KG1 (cell line): ENCODE measurements at regions not wholly inside any gene's neighbourhood (a gene's known extent, or its start where the extent isn't known, plus 50 kb on each side); places are given as distances from the start of the nearest gene placed in this dataset.

Experiments
- DNase-seq: peaks from one replicate; lab custom pipeline; 2025; lab: John Stamatoyannopoulos, UW

DNA sequence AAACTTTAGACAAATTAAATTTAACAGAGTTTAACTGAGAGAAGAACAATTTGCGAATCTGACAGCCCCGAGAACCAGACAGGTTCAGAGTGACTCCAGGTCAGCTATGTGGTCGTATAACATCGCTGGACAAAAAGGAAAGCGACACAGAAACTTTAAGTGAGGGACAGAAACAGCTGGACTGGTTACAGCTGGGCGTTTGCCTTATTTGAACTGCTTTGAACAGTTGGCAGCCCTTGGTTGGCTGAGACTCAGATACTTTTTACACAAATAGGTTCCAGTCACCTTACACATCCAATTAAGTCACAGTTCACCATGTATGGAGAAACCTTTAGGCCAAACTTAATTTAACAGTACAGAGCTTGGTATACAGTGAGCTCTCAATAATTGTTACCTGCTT, 436.9 kb downstream of the GUCY1A2 start:
- no peak for DNase-seq

DNA sequence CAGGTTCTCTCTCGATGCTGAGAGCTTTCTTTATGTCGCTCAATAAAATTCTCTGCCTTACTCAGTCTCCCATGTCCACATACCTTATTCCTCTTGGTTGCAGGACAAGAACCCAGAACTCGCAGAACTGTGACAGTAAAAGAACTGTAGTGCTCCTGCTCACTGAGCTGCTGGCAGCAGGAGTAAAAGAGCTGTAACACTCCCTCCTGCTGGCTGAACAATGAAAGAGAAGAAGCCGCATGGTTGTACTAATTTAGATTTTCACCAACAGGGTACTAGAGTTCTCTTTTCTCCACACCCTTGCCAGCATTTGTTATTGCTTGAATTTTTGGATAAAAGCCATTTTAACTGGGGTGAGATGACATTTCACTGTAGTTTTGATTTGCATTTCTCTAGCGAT, 433.2 kb downstream of the GUCY1A2 start:
- DNase-seq = no peak

DNA sequence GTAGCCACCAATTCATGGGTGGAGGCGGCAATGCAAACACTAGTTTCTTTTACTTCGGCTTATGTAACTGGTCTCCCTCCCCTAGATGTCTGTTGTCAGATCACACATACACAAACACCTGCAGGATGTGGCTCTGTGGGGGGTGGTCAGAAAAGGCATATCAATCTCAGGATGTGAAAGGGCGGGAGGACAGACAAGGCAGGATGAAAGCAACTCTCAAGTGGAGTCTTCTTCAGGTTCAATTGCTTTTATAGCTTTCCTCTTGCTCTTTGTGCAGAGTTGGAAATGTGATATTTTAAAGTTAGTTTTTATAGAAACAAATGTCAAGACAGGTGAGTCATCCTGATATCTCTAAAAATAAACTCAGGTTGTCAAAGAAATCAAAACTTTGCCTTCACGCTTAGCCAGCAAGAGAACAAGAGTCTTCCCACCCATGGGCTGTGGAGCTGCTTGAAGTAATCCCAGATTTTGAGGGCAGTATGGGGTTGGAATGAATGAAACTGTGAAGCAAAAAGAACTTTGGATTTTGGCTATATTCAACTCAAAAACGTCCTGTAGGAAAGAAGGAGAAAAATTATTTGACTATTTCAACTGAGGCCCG, 423.4 kb downstream of the GUCY1A2 start:
- no peak for DNase-seq

DNA sequence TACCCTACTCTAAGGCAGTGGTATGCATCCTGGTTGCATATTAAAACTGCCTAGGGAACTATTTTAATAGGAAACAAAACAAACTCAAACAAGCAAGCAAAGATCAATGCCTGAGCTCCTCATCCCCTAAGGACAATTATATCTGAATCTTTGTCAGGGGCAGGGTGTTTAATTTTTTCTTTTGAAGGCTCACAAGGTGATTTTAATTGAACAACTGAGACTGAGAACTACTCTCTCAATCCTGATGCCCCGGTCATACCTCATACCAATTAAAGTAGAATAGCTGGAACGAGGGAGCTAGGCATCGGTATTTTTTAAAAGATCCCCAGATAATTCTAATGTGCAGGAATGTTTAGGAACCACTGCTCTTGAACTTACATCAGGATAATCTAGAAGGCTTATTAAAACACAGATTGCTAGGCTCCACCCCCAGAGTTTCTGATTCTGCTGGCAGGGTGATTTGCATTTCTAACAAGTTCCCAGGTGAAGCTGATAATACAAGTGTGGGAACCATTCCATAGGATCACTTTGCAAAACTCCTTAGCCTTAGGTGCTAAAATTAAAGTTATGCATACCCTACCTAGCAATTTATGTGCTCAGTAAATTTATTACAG, 416.5 kb downstream of the GUCY1A2 start:
- no peak for DNase-seq

DNA sequence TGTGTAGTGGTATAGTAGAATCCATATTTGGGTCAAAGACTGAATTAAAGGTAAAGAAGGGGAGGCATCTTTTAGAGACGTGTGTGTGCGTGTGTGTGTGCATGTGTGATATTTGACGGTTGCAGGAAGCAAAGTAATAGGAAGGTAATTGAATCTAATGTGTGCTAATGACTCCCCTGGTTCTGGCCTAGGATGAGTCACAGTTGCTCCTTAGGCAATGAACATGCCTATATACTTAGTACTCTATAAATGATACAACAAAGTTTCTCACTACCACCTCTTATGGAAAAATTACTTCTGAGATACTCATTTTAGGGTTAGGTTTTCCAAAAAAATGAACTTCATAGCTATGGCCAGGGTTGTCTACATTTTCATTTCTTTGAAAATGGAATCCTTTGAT, 409.6 kb downstream of the GUCY1A2 start:
- DNase-seq = no peak

DNA sequence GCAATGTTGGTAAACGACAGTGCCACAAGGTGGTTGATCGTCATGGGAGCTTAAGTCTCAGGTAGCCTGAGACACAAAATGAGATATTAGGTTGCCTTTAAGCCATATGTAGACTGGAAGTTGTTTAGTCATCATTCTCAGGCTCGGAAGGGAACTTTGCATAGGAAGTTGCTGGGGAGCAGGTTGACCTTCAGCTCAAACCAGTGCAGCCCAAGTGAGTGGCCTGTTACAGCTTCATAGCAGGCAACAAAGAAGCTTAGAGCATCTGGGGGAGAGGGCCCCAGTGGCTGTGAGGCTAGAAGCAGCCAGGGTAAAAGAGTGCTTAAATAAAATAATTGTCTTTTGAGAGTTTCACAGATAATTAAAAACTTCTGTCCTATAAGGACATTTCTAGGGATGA, 404.0 kb downstream of the GUCY1A2 start:
- no peak for DNase-seq

DNA sequence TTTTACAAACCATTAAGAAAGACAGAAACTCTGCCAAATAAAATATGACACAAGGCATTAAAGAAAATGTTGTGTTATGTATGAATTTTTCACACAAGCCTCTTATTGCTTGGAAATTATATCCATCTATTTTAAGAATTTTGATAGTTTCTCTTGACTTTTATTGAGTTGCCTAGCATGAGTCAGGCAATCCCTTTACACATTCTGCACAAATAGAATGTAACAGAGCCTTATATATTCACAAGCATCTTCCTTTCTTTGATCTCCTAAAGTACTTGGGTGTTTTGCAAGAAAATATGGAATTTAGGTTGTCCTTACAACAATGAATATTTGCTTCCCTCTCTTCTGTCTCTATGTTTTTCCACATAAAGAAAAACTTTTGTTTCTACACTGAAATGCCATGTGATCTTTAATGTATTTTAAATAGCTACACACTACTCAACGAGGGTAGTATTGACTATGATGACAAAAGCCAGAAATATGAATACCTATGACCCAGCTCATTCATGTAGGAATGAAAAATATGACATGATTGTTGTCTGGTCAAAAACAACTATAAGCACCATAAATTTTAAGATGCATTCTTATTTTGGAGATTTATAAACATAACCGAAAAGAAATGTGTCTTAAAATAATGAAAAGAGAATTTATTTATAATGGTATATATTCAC, 398.8 kb downstream of the GUCY1A2 start:
- DNase-seq = no peak

DNA sequence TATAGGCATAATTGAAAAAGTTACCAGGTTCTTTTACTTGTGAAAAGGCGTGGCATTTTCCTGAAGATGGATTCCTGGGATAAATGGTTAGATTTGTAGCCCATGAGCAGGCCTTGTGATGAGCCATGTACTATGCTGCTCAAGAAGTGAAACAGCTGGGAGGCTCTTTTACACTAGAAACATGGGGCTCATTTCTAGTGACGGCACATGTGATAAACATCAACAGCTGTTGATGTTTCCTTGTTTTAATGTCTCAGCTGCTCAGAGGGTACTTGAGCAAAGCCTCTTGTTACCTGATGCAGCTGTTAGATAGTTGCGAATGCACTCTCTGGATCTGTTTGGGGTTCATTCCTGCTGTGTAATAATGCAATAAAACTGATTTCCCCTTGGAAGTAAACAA, 396.8 kb downstream of the GUCY1A2 start:
- no peak for DNase-seq
